H1 (cell line): ENCODE measurements at regions not wholly inside any gene's neighbourhood (a gene's known extent, or its start where the extent isn't known, plus 50 kb on each side); places are given as distances from the start of the nearest gene placed in this dataset.
"Not testable (repeated sequence)": the region's sequence is repeated elsewhere in the genome, so short reads cannot be mapped to it uniquely, and the experiment has no call there.

Experiments used
- BRCA1 ChIP-seq: IDR thresholded peaks from 2 replicates; pipeline ENCODE4 v1.6.1; 2012; ENCODE audit warnings: low read depth, low read length, improper control_type of control experiment
- CEBPB ChIP-seq: IDR thresholded peaks from 2 replicates; pipeline ENCODE4 v1.6.1; 2012; ENCODE audit warnings: low read depth, low read length
- CREB1 ChIP-seq: IDR thresholded peaks from 2 replicates; pipeline ENCODE4 v1.6.1; 2012; ENCODE audit warnings: inconsistent platforms
- GABPA ChIP-seq: IDR thresholded peaks from 2 replicates; pipeline ENCODE4 v1.6.1; 2011; ENCODE audit warnings: mild to moderate bottlenecking, low read length, moderate library complexity, borderline replicate concordance; ENCODE audit not compliant: insufficient read depth
- JUN ChIP-seq: IDR thresholded peaks from 2 replicates; pipeline ENCODE4 v1.6.1; 2011; ENCODE audit warnings: low read depth, mild to moderate bottlenecking, improper control_type of control experiment, low read length
- POLR2A ChIP-seq, 2 experiments: IDR thresholded peaks; 1 replicate in 1 of 2; 2 replicates in 1 of 2; pipeline ENCODE4 v1.6.1; 2011; ENCODE audit warnings: low read depth in 2 of 2, low read length in 2 of 2, mild to moderate bottlenecking in 2 of 2; ENCODE audit errors: control extremely low read depth in 1 of 2
- RFX5 ChIP-seq: IDR thresholded peaks from 2 replicates; pipeline ENCODE4 v1.6.1; 2011; ENCODE audit warnings: low read depth, low read length, improper control_type of control experiment, borderline replicate concordance
- SIX5 ChIP-seq: IDR thresholded peaks from 2 replicates; pipeline ENCODE4 v1.6.1; 2011; ENCODE audit warnings: mild to moderate bottlenecking, low read depth, low read length
- SP1 ChIP-seq: IDR thresholded peaks from 2 replicates; pipeline ENCODE4 v1.6.1; 2011; ENCODE audit warnings: low read depth, low read length
- TAF7 ChIP-seq: optimal IDR thresholded peaks from 2 replicates; pipeline ENCODE3; 2011; ENCODE audit warnings: low read depth, mild to moderate bottlenecking, inconsistent platforms, low read length, moderate library complexity, borderline replicate concordance

GRCh38 chr2:85941490-85941889 is 52.7 kb upstream of the ST3GAL5 start:
- not testable (repeated sequence) for TF ChIP-seq BRCA1; GABPA; RFX5; POLR2A (IDR thresholded peaks at IDR 0.05; ENCODE audit: control extremely low read depth in 1 of 2, low read depth in 2 of 2, low read length in 2 of 2); SP1; CEBPB; TAF7; CREB1; JUN; SIX5
